HG03175 (cell line): ENCODE measurements at regions not wholly inside any gene's neighbourhood (a gene's known extent, or its start where the extent isn't known, plus 50 kb on each side); places are given as distances from the start of the nearest gene placed in this dataset.
"Not testable (repeated sequence)": the region's sequence is repeated elsewhere in the genome, so short reads cannot be mapped to it uniquely, and the experiment has no call there.

Experiments
- ATAC-seq: cut with Tn5 transposase; IDR thresholded peaks from one replicate; pipeline ENCODE4 v1.9.1; 2021; ENCODE audit warnings: mild to moderate bottlenecking, moderate library complexity; ENCODE audit not compliant: unreplicated experiment

DNA sequence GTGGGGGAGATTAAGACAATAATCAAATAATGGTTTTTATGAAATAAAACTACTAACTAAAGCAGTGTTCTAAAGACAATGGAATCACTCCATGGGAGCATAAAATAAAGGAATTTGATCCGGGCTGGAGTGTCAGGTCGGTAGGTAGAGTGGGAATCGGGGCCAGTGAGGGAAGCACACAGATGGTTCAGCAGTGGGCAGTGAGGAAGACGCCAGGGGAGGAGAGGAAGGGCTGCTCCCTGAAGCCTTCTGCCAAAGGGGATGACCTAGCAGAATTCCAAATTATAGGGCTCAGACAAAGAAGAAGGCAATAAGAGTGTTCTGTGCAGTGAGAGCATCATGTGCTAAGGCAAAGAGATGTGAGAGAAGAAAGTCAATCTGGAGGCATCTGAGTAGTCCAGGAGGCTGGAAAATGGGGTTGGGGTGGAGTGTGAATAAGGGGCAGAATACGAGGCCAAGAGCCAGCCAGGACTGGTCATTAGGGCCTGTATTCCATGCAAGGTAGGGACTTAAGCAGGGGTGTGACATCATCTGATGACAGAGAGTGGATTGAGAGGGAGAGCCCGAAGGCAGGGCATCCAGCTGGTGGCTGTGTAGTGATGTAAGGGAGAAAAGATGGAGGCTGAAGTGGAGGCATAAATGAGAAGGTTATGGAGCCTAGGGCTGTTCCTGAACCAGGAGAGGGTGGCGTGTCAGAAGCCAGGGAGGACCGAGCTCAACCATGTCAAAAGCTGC lies 137.6 kb downstream of the COPRS start:
- no peak for ATAC-seq

DNA sequence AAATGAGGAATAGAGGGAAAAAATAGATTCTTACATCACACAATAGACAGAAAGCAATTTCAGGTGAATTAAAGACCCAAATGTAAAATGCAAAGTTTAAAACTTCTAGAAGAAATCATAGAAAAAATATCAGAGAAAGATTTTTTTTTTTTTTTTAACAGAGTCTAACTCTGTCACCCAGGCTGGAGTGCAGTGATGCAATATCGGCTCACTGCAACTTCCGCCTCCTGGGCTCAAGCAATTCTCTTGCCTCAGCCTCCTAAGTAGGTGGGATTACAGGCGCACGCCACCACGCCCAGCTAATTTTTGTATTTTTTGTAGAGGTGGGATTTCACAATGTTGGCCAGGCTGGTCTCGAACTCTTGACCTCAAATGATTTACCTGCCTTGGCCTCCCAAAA lies 141.8 kb downstream of the COPRS start:
- ATAC-seq: not testable (repeated sequence)

- ATAC-seq: no peak
These were observed 143.6 kb downstream of the COPRS start for GRCh38 chr17:31715446-31715845.

- no peak for ATAC-seq
These were observed 154.6 kb downstream of the COPRS start for GRCh38 chr17:31704483-31704882.

DNA sequence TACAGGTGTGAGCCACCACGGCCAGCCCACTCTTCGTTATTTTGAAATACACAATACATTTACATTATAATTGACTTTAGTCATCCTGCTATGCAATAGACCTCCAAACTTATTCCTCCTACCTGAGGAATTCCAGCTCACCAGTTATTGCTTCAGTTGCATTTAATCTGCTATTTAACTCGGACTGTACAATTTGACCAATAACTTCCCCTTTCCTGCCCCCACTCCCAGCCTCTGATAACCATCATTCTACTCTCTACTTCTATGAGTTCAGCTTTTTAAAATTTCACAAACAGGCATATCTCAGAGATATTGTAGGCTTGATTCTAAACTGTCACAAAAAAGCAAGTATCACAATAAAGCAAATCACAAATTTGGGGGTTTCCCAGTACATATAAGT lies 157.0 kb downstream of the COPRS start:
- ATAC-seq: no peak

- no peak for ATAC-seq
These were observed 158.1 kb downstream of the COPRS start for GRCh38 chr17:31700973-31701372.

DNA sequence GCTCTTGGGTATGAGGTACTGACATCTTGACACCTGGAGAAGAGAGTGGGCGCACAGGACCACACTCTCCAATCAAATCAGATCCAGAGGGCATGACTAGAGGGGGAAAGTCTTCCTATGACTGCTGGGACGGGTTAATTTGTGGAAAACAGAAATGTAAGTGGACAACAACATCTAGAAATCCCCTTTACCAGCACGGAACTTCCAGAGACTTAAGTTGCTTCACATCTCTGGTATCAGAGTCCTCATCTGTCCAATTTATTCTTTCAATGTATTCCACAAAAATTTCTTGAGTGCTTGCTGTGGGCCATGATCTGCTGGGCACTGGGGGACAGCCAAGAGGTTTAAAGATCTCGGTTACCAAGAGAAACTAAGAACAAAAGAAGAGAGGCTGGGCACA lies 159.2 kb downstream of the COPRS start:
- no peak for ATAC-seq

GRCh38 chr17:31699281-31699680 lies 159.8 kb downstream of the COPRS start:
- ATAC-seq: no peak

- ATAC-seq: no peak
These were observed 160.3 kb downstream of the COPRS start for GRCh38 chr17:31698751-31699150.

DNA sequence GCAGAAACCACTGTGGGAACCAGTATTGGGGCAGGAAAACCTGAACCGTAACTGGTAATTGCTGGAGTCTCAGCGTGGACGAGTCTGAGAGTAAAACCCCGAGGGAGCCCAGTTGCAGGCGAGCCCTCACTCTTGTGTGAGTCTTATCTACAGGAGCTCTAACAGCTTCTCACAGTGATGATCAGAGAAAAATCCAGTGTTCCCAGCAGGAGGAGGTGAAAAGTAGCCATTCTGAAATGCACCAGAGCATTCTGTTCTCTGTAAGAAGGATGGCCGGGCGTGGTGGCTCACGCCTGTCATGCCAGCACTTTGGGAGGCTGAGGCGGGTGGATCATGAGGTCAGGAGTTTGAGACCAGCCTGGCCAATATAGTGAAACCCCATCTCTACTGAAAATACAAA lies 161.2 kb downstream of the COPRS start:
- ATAC-seq: no peak

DNA sequence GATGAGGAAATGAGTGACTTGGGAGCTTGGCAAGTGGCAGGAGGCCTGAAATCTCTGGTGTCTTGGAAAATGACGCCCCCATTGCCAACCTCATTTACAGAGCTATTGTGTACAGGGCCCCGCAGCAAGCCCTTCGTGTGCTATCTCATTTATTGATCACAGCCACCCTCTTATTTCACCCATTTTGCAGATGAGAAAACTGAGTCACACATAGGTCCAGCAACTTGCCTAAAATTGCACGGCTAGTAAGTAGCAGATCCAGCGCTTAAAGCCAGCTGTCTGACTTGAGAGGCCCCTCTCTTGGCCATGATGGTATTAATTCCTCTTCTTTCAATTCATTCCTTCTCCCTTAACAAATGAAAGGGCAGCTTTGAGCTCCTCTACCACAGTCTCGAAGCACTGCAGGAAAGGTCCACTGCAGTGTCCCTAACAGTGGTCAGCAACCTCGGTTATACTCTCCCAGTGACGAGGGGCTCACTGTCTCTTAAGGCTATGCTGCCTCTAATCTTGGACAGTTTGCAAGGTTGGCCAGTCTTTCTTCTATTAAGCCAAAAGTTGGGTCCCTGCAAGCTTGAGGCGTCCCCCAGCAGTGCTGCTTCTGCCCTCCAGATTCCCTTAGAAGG lies 162.2 kb downstream of the COPRS start:
- no peak for ATAC-seq

- ATAC-seq: no peak
These were observed 162.9 kb downstream of the COPRS start for GRCh38 chr17:31696184-31696602.

GRCh38 chr17:31695456-31696090 lies 163.5 kb downstream of the COPRS start:
- ATAC-seq: no peak

- no peak for ATAC-seq
These were observed 165.4 kb downstream of the COPRS start for GRCh38 chr17:31693433-31694220.

DNA sequence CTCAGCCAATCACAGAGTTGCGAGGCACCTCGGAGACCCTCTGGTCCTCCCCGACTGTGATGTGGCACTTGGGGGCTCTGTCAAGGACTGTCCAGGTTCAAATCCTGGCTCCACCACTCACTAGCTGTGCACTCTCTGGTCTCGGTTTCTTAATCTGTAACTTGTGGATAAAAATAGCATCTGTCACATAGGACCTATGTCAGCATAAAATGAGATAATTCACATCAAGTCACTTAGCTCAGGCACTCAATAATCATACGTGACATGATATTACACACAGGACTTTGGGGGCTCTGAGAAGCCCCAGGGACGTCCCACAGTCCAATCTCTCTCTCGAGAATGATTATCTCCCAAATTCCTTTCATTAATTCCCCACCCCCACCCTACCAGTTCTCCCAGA lies 166.4 kb downstream of the COPRS start:
- no peak for ATAC-seq

DNA sequence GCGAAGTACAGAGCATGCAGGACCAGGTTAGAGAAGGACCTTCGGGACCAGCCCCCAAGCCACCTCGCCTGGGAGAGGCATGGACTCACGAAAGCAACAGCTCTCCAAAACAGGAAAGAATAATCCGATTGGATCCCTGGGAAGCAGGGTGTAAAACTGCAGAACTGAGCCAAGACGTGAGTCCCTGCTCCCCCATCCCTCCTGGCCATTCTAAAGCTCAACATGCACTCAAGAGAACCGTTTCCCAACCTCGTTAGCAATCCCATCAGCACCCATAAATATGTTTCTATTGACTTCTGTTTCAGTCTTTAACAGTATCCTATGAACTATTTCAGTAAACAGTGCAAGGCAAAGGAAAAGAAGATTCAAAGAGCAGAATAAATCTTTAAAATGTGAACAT lies 167.0 kb downstream of the COPRS start:
- ATAC-seq: no peak

DNA sequence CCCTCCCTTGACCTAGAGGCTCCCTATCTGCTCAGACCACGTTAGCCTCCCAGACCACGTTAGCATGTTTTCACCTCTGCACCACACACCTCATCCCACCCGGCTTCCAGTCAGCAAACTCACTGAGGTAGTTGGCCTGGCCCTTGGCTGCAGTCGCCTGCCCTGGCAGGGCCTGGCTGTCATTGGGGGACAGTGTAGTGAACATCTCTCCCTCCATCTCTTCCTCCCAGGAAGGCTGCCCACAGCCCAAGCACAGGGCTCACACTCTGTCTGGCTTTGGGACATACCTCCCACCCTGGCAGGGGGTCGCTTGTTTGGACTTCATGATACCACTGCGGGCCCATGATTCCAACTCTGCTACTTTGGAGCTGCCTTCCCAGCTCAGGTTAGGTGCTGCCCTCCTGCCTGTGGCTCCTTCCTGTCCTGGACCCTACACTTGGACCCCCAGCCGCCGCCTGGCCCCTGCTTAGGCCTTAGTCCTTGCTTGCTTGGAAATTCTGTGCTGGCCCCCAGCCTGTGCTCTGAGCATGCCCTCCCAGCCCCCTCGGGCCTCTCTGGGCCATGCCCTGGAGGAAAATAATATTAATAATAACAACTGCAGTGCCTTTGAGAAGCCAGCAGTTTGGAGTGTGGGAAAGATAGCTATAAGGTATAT lies 167.7 kb downstream of the COPRS start:
- no peak for ATAC-seq

DNA sequence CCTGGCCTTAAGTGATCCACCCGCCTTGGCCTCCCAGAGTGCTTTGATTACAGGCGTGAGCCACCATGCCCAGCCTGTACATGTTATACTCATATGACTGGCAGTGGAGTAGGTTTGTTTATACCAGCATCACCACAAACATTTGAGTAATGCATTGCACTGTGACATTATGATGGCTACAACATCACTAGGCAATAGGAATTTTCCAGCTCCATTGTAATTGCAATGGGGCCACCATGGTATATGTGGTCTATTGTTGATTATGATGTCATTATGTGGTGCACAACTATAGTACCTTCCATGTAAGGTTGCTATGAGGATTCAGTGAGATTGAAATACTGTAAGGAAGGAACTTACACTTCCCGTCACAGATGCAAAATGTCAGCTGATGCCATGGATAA lies 168.9 kb downstream of the COPRS start:
- ATAC-seq: no peak

GRCh38 chr17:31688701-31689100 lies 170.3 kb downstream of the COPRS start:
- no peak for ATAC-seq

- no peak for ATAC-seq
These were observed 171.4 kb downstream of the COPRS start for GRCh38 chr17:31687505-31688126.

DNA sequence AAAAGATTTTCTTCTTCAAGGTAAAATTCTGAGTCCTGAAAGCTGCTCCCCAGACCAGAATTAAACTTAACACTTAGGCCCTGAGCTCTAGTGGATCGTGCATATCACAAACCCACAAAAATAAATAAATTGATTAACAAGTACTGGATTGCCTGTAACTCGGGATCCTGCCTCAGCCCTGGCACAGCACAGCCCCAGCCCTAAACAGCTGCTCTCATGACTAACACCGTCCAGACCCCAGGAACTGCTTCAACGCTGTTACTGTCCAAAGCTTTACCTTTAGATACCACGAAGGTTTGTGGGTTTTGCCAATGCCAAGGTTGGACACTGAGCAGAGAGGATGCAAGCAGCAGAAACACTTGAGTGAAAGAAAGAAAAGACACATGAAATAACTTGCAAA lies 172.5 kb downstream of the COPRS start:
- no peak for ATAC-seq
